KOPT-K1 (cell line): ENCODE measurements at regions not wholly inside any gene's neighbourhood (a gene's known extent, or its start where the extent isn't known, plus 50 kb on each side); places are given as distances from the start of the nearest gene placed in this dataset.

Experiments used
- H3K27ac ChIP-seq: fragments of 200-600 bp; sonication (generic); 2 replicates; pipeline ENCODE4 v1.5.1; 2016; ENCODE audit warnings: antibody characterized with exemption, mild to moderate bottlenecking, low read depth, low read length; ENCODE audit not compliant: poor library complexity, severe bottlenecking
- H3K36me3 ChIP-seq: fragments of 200-600 bp; sonication (generic); 2 replicates; pipeline ENCODE4 v1.5.1; 2017; ENCODE audit warnings: antibody characterized with exemption, mild to moderate bottlenecking, low read length, moderate library complexity; ENCODE audit not compliant: insufficient read depth
- H3K9me3 ChIP-seq: fragments of 200-600 bp; sonication (generic); 2 replicates; pipeline ENCODE4 v1.5.1; 2017; ENCODE audit warnings: antibody characterized with exemption, low read length, mild to moderate bottlenecking; ENCODE audit not compliant: insufficient read depth, poor library complexity, severe bottlenecking

DNA sequence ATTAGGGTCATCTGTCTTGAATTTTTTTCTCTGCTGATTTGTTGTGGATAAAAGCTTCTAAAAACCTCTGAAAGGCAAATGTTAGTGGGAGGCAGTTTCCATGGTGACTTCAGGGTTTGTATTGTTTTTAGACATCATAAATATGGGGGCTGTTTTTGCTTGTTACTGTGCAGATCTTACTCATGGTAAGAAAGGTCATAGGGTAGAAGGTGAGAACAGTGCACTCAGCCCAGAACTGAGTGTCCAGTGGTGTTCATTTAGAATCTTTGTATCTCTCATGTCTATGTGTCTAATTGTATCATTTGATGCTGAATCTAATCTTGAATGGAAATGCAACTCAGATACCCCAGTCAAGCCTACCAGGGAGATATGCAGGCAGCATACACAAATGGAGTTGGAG is 609.8 kb downstream of the ZNF674 start:
- H3K27ac ChIP-seq: no peak overlapping the region
- H3K9me3 ChIP-seq: peaks cover 7% of the 10 kb centered on the region
- no peaks in the 10 kb centered on the region for H3K36me3 ChIP-seq

DNA sequence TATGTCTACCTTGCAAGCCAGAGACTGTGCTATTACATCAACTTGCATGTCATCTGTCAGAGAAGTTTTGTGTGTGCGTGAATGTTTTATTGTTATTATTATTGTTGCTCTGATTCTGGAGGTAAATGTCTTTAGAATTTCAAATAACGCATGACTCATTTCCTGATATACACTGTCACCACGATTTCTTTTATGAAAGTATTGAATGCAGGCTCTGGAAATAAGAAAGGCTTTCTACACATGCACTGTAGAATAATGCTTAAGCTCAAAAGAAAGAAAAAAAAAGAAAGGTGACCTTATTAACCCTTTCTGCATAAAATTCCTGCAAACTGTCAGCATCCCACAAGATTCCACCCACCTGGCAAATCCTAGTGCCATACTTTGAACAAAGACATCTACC is 632.9 kb downstream of the ZNF674 start:
- Histone ChIP-seq H3K27ac (no peak overlapping the region), H3K9me3 (no peaks in the 10 kb centered on the region), H3K36me3 (no peaks in the 10 kb centered on the region)

DNA sequence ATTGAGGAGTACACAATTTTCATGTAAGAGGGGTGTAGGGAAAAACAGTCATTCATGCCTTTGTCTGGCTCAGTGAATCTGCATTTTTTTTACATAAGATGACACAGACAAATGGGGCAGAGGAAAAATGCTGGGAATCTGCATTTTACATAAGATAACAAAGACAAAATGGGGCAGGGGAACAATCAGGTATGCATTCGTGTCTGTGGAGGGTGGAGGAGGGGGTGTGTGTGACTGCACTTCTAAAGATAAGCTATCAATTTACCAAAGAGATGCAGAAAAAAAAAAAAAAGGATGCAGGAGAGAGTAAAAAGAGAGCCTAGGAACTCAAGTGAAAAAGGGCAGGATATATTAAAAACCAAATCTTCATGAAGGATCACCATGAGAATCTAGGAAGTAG is 637.4 kb downstream of the ZNF674 start:
- Histone ChIP-seq H3K27ac (no peak overlapping the region), H3K36me3 (no peaks in the 10 kb centered on the region), H3K9me3 (no peaks in the 10 kb centered on the region)

DNA sequence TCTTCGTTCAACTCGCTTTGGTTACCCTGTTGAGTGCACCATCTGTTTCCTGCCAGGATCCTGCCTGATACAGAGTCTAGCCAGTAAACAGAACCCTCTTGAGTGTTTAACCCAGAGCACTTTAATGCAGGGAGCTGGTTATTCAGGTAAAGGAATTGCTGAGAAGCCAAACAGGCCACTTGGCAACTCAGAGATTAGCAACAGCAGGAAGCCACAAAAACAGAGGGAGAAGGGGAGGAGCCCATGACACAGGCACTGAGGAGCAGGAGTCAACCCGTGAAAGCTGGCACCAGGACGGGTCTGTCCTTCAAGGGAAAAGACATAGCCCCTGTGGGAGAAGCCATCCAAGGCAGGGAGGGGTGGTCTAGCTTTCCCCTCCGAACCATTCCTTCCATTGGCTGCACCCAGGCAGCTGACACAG is 641.4 kb downstream of the ZNF674 start:
- Histone ChIP-seq H3K27ac (no peak overlapping the region), H3K36me3 (no peaks in the 10 kb centered on the region)

DNA sequence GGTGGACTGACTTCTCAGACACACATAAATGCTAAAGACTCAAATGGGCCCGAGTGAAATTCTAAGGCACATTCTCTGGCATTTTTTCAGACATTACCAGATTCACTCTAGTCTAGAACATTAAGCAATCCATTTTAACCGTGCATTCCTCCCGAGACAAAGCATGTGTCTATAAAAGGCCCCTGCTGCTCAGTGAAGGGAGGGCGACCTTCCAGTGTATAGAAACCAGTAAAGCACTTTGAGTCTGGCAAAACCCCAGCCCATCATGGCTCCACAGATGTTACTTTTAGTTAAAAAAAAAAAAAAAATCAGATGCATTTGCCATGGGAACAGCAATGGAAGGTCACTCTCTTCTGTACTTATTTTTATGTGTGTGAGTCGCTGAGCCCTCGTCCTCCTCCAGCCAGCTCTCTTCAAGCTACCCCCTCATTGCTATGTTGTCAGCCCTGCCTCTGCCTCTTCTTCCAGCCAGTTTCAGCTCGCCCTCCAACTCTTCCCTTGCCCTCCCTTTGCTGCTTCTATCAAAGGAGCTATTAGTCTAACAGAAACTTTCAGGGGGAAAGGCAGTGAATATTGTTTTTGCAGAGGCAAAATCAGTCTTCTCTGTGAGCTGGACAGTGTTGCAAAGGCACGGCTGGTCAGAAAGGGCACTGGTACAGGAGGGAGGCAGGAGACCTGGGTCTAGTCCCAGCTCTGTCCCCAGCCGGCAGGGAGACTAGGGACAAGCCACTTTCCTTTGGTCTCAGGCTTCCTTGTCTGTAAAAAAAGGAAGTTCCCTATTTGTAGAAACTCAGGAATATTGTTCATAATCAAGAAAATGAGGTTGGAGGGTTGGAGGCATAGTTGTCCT is 644.2 kb downstream of the ZNF674 start:
- no peak overlapping the region for H3K27ac ChIP-seq
- no peaks in the 10 kb centered on the region for H3K36me3 ChIP-seq
- H3K9me3 ChIP-seq: no peaks in the 10 kb centered on the region

More for the DNA sequence above, 641.4 kb downstream of the ZNF674 start:
- no peaks in the 10 kb centered on the region for H3K9me3 ChIP-seq

DNA sequence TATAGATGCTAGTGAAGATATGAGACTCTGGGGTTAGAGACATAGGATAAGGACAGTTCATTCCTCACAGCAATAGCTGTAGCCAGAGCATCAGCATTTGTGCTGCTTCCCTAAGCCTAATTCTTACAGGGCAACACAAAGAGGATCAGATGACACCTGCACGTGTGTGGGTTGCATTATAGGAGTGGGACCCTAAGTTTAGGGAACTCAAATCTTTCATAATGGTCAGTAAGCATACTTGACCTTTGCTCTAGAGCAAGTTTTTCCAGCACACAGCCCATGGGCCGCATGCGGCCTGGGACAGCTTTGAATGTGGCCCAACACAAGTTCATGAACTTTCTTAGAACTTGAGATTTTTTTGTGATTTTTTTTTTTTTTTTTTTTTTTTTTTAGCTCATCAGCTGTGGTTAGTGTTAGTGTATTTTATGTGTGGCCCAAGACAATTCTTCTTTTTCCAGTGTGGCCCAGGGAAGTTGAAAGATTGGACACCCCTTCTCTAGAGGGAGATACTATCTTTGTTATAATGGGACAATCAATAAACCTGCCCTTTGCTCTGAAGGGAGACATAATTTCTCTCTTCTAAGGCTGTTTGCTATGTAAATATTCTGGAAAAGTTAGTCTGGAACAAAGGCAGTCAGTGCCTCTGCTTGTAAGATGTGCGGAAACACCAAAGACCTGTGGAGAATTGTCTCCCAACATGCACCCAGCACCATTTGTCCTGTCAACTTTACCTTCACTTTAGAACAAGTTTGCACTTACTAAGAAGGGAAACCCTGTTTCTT is 650.2 kb downstream of the ZNF674 start:
- H3K36me3 ChIP-seq: no peaks in the 10 kb centered on the region
- no peak overlapping the region for H3K27ac ChIP-seq
- H3K9me3 ChIP-seq: no peaks in the 10 kb centered on the region

DNA sequence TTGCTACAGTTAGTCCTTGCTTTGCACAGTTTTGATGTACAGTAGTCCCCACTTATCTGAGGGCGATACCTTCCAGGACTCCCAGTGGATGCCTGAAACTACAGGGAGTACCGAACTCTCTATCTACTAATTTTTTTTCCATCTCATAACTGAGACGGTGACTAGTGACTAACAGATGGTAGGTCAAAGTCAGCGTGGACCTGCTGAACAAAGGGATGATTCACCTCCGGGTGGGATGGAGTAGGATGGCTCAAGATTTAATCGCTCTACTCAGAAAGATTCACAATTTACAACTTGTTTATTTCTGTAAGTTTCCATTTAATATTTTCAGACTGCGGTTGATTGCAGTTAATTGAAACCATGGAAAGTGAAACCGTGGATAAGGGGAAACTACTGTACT is 655.8 kb downstream of the ZNF674 start:
- H3K36me3 ChIP-seq: no peaks in the 10 kb centered on the region
- H3K27ac ChIP-seq: no peak overlapping the region

DNA sequence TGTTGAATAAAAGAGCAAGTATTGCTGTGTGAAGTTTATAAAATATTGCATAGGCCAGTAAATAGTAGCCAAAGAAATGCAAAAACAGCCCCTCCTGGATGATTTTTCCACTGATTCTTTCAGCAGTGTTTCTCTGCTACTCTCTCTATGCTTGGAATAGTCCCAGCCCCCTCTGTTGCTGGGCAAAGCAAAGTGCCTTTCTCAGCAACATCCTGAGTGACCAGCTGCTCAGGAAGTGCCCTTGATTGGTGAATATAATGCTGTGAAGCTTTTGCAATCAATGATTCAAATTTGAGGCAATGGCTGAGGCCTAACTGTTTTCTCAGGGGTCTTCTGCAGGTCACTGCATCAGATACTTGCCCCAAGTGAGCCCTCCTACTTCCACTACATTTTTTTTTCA is 656.7 kb downstream of the ZNF674 start:
- Histone ChIP-seq H3K36me3 (no peaks in the 10 kb centered on the region), H3K27ac (no peak overlapping the region), H3K9me3 (no peaks in the 10 kb centered on the region)

More for the DNA sequence above, 655.8 kb downstream of the ZNF674 start:
- no peaks in the 10 kb centered on the region for H3K9me3 ChIP-seq

DNA sequence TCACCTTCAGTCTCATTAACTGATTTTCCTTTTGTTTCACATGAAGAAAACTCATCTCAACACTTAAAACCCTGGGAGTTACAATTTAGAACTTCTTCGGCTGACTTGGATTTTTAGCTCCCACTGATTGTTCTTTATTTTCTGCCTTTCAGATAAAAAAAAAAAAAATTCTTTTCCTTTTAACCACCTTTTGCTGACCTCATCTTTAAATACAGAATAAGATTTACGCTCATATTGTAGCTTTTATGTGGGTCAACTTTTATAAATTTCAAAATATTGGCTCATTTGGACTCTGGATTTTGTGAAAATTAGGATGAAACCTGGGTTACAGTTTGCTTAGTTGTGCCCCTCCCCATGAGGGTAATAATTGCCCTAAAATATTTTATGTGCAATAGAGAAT is 659.3 kb downstream of the ZNF674 start:
- no peaks in the 10 kb centered on the region for H3K9me3 ChIP-seq
- H3K27ac ChIP-seq: no peak overlapping the region

DNA sequence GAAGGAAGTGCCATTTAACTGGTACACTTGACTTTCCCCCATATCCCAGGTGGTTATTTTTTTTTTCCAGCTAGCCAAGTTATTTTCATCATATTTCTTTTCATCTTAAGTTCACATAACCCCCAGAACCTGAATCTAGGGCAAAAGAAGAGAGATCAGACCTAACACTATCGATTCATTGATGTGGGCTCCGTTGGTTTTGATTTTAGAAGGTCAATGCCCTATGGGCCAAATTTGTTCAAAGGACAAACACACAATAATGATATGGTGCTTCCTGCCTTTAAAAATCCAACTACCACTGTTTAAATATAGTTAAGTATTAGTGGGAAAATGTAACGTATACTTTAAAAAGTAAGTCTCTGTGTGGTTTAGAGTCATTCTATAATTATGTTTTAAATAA is 665.7 kb downstream of the ZNF674 start:
- no peaks in the 10 kb centered on the region for H3K36me3 ChIP-seq
- no peak overlapping the region for H3K27ac ChIP-seq
- no peaks in the 10 kb centered on the region for H3K9me3 ChIP-seq

More for the DNA sequence above, 659.3 kb downstream of the ZNF674 start:
- no peaks in the 10 kb centered on the region for H3K36me3 ChIP-seq

DNA sequence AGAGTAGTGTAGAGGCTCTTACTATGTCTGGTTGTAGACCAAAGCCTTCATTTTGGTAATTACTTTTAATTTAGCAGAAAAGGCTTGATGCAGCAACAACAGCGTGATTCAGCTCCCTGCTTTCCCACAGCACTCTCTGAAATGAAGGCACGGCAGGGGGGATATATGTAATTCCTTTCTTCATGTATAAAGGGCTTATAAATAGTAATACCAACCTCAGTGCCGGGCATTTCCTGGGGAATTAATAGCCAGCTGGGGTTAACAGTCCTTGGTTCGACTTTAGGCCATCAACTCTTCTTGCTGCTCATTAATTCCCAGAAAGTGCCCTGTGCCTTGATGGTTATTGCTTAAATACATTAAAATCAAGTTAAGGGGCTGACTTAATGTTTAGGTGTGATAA is 669.0 kb downstream of the ZNF674 start:
- Histone ChIP-seq H3K36me3 (no peaks in the 10 kb centered on the region), H3K9me3 (no peaks in the 10 kb centered on the region), H3K27ac (no peak overlapping the region)

DNA sequence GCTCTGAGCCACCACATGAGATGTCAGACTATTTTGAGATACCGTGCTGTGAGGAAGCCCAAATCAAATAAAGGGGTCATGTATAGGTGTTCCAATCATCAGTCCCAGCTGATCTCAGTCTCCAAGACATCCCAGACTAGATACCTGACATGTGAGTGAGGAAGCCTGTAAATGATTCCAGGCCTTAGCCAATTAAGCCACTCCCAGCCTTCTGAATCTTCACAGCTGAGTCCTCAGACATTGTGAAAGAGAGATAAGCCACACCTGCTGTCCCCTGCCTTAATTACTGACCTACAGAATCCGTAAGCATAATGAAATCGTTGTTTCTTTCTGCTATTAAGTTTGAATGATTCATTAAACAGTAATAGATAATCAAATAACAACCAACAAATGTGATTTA is 671.4 kb downstream of the ZNF674 start:
- Histone ChIP-seq H3K27ac (no peak overlapping the region), H3K36me3 (no peaks in the 10 kb centered on the region), H3K9me3 (no peaks in the 10 kb centered on the region)

DNA sequence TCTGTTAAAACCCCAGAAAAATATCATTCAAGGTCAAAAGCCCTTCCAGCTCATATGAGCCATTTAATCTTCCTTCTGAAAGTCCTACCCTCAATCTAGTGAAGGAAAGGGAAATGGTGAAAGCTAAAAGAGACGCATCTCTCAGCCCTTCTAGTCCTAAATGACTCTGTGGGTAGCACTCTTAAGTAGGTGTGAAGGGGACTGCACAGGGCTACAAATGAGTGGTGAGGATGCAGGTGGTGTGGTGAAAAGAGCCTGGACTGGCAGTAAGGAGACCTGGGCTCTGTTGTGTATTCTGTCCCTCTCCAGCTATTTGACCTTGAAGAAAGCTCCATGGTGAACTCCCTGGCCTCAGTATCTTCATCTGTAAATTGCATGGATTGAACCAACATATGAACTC is 671.8 kb upstream of the DIPK2B start:
- no peaks in the 10 kb centered on the region for H3K9me3 ChIP-seq
- H3K36me3 ChIP-seq: no peaks in the 10 kb centered on the region
- no peak overlapping the region for H3K27ac ChIP-seq

DNA sequence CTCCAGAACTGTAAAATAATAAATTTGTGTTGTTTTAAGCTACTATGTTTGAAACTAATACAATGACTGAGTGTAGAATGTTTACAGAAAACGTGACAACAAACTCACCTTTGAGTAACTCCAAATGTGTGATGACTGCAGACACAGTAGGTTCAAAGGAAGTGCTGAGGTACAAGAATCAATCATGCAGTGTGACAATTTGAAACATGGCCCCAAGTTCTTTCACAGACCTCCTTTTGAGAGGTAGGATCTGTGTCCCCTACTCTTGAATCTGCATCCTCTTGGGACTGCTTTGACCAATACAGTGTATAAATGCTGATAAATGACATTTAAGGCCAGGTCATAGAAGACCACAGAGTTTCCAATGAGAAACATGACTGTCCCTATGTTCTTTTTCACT is 667.7 kb upstream of the DIPK2B start:
- Histone ChIP-seq H3K27ac (no peak overlapping the region), H3K36me3 (no peaks in the 10 kb centered on the region), H3K9me3 (no peaks in the 10 kb centered on the region)

DNA sequence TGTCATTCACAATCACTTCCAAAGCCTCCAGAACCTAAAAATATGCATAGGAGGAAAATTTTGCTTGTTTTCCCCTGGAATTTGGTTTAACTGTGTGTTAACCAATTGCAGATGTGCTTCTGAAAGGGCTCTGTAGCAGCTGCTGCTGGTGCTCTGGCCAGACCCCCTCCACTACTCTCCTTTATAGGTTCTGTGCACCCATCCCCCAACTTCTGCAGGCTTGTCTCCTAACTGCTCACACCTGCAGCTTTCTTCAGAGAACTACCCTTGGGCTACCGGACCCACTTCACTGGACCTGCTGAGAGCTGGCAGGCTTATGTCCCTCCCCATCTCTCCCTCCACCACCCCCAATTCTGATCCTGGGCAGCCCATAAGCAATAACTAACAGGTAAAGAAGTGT is 662.1 kb upstream of the DIPK2B start:
- Histone ChIP-seq H3K9me3 (no peaks in the 10 kb centered on the region), H3K36me3 (no peaks in the 10 kb centered on the region), H3K27ac (no peak overlapping the region)
